OCI-LY1 (cell line): ENCODE measurements at regions not wholly inside any gene's neighbourhood (a gene's known extent, or its start where the extent isn't known, plus 50 kb on each side); places are given as distances from the start of the nearest gene placed in this dataset.

Source experiments
- CTCF ChIP-seq: fragments of 200-600 bp; sonication (generic), shearing (Covaris generic); IDR thresholded peaks from 2 replicates; pipeline ENCODE4 v1.5.1; 2017; ENCODE audit warnings: mild to moderate bottlenecking, antibody characterized with exemption, low read length, moderate library complexity, mixed read lengths
- EZH2 ChIP-seq: fragments of 200-600 bp; sonication (generic), shearing (Covaris generic); IDR thresholded peaks from 2 replicates; pipeline ENCODE4 v1.8.0; 2017; ENCODE audit warnings: borderline replicate concordance, mixed run types, mild to moderate bottlenecking, antibody characterized with exemption, low read length, moderate library complexity, mixed read lengths

GRCh38 chr12:76706101-76706500 is 57.8 kb upstream of the ZDHHC17 start:
- TF ChIP-seq EZH2 = no peak
- no peak for TF ChIP-seq CTCF
